ENCODE measurements at regions not wholly inside any gene's neighbourhood (a gene's known extent, or its start where the extent isn't known, plus 50 kb on each side); places are given as distances from the start of the nearest gene placed in this dataset.

DNA sequence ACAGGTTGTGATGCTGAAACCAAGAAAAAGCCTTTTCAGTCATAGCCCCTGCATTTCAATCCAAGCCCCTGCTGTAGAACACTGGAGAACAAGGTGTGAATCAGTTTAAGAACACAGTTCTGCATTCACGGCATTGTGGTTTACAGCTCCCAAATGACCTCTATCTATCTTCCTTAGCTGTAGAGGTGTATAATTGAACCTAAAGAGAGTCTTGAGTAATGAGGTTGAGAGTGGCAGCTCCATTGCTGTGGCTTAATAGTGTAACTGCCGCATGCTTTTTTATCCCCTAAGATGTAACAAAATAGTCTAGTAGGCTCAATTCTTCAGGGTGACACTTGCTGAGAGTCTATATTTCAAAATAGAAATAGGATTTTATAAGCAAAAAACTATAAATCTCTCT is 121.3 kb upstream of the EPHA4 start:
- no peak for TF ChIP-seq POLR2AphosphoS5 (IDR thresholded peaks at IDR 0.05)
- TF ChIP-seq, protein P1, sequence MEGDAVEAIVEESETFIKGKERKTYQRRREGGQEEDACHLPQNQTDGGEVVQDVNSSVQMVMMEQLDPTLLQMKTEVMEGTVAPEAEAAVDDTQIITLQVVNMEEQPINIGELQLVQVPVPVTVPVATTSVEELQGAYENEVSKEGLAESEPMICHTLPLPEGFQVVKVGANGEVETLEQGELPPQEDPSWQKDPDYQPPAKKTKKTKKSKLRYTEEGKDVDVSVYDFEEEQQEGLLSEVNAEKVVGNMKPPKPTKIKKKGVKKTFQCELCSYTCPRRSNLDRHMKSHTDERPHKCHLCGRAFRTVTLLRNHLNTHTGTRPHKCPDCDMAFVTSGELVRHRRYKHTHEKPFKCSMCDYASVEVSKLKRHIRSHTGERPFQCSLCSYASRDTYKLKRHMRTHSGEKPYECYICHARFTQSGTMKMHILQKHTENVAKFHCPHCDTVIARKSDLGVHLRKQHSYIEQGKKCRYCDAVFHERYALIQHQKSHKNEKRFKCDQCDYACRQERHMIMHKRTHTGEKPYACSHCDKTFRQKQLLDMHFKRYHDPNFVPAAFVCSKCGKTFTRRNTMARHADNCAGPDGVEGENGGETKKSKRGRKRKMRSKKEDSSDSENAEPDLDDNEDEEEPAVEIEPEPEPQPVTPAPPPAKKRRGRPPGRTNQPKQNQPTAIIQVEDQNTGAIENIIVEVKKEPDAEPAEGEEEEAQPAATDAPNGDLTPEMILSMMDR (IDR thresholded peaks at IDR 0.05 in 8 of 11, conservative IDR thresholded peaks at IDR 0.05 in 3 of 11): no peak
- TF ChIP-seq POLR2A (IDR thresholded peaks at IDR 0.05): no peak
